RPMI7951 (cell line): ENCODE measurements at regions not wholly inside any gene's neighbourhood (a gene's known extent, or its start where the extent isn't known, plus 50 kb on each side); places are given as distances from the start of the nearest gene placed in this dataset.

Experiments
- DNase-seq: peaks from one replicate; pipeline ENCODE4 v3.0.0-alpha.2; 2012; ENCODE audit warnings: low read depth

- DNase-seq, result no peak
Measured at GRCh38 chr1:219801156-219801820, 127.1 kb downstream of the SLC30A10 start.

GRCh38 chr1:219798283-219799030, 129.9 kb downstream of the SLC30A10 start:
- DNase-seq, result peak; percentile 78

GRCh38 chr1:219797683-219798082, 130.7 kb downstream of the SLC30A10 start:
- no peak for DNase-seq

- no peak for DNase-seq
Measured at GRCh38 chr1:219797009-219797408, 131.3 kb downstream of the SLC30A10 start.

DNA sequence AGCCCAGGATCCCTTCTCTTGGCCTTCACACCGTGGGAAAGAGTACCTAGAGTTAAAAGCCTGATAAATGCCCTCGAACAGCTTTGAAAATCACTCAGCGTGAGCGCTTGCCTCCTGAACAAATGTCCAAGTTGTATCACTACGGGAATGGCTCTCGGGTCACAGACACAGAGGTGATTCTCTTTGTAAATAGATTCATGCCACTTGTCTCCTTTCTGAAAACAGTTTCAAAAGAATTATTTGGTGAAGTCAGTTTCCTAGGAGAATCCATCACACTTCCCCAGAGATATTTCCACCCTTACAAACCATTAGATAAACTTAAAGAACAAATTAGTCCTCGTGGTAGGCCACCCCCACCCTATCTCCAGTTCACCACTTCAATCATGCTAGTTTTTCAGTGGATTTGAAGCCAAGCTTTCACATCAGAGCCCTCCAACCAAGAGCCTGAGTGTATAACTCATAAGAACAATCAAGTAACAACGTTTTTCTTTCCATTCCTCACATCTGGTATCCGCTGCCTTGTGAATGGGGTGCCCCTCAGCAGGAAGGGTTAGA, 132.9 kb downstream of the SLC30A10 start:
- DNase-seq, result no peak

DNA sequence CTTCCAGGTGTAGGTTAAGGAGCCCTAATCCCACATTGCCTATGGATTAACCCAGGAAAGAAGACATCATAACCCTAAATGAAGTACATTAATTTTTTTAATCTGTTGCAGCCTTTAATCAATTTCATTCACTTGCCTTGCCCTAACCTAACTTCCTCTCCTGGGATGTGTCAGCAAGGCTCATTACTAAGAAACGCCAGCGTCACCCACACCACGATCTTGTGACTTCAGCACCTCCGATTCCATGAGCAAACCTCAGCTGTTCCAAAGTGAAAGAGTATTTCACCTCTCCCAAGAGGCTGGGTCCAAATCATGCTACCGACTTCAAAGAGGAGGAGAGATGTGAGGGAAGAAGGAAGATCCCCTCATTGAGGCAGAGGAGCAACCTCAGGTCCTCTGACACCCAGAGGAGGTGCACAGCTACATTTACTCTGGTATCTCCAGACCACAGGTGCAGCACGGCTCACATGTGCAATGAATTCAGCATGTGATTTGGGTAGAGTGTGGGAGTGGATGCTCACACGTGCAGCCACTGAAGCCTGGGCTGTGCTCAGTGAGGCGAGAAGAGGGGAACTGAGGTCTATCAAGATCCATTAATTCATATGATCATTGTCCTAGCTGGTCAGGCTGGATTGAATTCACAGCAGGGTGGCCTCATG, 134.1 kb downstream of the SLC30A10 start:
- no peak for DNase-seq

- peak; percentile 96 for DNase-seq
Measured at GRCh38 chr1:219792337-219793021, 135.9 kb downstream of the SLC30A10 start.

GRCh38 chr1:219791766-219792165, 136.6 kb downstream of the SLC30A10 start:
- DNase-seq, result no peak

DNA sequence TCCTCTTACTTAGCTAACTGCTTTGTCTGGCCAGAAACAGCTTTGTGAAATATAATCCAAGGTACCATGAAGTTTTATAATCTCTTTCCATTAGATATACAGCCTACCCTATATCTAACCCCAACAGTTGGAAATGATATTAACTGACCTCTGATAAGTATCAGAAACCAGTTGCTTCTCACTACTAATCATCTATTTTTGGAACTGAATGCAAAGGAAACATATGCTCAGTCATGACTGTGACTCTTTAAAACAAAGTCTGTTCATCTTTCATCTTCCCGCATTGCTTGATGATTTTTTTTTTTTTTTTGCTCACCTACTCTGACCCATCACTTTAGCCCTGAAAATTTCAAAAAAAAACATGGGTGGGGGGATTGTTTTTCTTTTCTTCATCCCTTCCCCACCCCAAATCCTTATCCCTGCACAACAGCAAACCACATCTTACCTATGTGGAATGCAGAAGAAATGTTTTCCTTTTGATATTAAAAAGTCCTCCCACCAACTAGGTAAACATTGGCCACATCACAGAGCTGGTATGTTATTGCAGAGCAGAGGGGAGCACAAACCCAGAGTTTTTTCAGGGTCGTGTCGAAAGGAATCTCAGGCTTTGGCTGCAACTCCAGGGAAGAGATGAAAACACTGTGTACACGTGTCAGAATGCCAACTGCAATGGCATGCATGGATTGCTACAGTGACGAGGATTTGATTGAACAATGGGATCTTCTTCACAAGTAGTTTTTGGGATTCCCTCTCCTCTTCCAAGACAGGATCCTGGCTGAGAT, 137.3 kb downstream of the SLC30A10 start:
- DNase-seq, result peak; percentile 46

DNA sequence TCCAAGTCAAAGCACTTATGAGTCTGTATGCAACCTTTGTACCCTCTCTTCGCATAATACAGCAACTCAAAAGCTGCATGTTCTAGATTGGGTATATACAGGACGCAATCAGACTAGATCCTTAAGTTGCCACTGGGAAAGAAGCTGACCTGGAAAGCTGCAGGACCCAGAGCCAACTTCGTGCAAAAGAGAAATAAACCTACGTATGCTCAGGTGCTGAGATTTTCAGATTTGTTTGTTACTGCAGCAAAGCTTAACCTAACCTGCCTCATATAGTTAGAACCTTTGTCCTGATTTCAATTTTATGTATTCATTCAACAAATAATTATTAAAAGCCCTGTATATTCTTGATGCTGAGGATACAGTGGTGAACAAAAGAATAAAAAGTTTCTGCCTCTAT, 139.7 kb downstream of the SLC30A10 start:
- DNase-seq, result no peak

DNA sequence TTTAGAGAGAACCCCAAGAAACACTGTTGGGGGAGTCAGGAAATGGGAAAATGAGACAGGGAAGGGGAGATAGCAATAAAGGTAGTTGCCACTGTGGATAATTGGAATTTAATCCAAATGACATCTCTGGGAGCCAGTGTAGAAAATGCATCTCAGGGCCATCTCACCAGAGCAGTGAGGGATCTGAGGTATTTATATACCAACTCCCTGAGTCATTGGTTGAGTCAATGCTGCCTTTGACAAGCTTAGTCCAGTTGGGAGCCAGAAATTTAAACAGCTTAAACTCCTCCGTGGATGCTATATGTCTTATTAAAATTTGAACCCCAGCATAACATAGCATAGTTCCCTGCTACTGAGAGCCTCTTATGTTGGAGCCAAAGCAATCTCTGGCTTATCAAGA, 140.3 kb downstream of the SLC30A10 start:
- DNase-seq, result peak; percentile 79

DNA sequence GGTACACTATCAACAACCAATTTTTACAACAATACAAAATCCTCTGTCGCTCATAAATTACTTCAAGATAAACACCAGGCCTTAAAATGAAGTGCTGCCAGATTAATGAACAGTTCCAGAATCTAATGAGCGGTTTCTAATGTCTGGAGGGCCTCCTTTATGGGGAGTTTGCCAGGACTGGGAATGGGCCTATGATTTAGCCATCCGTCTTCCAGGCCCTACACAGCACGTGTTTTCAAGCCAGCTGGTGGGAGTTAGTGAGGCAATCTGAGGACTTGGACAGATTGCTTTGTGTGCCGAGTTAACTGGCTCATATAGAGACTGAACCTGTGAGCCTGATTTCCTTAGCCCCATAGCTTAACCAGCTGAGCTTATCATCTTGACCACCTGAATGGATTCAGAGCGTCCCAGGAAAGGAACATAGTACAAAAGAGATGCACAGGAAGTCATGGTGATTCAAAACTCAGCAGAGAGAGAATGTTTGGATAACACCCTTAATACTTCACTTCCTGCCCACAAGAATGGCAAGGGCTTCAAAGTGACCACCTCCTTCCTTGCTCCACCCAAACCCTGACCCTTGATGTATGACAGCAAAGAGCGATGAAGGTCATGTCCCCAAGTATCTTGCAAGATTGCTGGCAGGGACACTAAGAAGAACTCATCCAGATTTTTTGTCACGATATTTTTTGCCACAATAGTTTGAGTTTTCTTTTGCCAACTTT, 143.5 kb downstream of the SLC30A10 start:
- DNase-seq, result peak; percentile 75

- no peak for DNase-seq
Measured at GRCh38 chr1:219783605-219784235, 144.6 kb downstream of the SLC30A10 start.

GRCh38 chr1:219782929-219783328, 145.4 kb downstream of the SLC30A10 start:
- peak; percentile 54 for DNase-seq

GRCh38 chr1:219782311-219782710, 146.0 kb downstream of the SLC30A10 start:
- no peak for DNase-seq

- DNase-seq, result no peak
Measured at GRCh38 chr1:219781491-219781890, 146.9 kb downstream of the SLC30A10 start.

DNA sequence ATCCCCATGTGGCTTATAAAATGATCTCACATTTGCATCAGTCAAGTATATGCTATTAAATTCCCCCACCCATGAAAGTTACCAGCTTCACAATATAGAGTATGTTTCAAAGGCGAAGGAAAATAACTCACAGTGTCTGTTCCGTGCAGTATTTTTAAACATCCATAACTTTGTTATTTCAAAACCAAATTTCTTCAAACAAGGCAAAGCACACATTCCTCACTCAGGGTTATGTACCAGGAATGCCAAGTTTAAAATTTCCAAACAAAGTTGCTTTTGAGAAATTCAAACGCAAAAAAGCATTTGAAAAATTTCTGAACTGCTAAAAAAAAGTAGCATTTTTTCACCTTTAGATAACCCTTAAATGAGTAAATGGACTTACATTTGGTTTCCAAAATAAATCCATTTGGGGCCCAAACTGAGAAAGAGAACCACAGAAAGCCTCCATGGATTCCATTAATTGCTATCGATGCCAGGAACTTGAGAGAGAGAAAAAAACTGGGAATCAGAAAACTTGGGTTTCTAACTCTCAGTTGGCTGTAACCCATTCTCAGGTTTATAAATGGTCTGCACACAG, 149.5 kb downstream of the SLC30A10 start:
- no peak for DNase-seq

GRCh38 chr1:219778110-219778509, 150.2 kb downstream of the SLC30A10 start:
- no peak for DNase-seq

GRCh38 chr1:219774386-219774785, 154.0 kb downstream of the SLC30A10 start:
- DNase-seq, result no peak

DNA sequence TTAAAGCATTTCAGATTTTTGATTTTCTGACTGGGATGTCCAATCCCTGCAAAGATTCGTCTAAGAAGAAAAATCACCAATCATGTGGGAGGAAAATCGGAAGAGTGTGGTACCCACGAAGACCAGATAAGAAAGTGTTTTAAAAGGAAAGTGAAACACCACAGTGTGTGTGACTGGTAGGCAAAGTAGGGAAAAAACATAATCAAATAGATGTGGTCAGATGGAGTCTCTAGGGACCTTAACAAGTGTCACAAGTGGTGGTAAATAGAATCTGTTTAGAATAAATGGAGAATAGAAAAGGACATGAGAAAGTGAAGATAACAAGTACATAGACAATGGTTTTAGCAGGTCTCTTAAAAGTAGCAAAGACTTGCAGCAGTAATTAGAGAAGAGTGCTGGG, 154.6 kb downstream of the SLC30A10 start:
- DNase-seq, result no peak
